CD14-positive monocyte (primary cell): ENCODE measurements at regions not wholly inside any gene's neighbourhood (a gene's known extent, or its start where the extent isn't known, plus 50 kb on each side); places are given as distances from the start of the nearest gene placed in this dataset.

Source experiments
- DNase-seq, 3 donors: peaks; one replicate each; pipeline ENCODE4 v3.0.0-alpha.2; 2011 to 2022
- H2AFZ ChIP-seq: 2 replicates; pipeline ENCODE4 v1.6.0; 2012; ENCODE audit warnings: mild to moderate bottlenecking, low read depth, low read length, inconsistent platforms; ENCODE audit not compliant: insufficient read depth, poor library complexity, severe bottlenecking
- H3K27ac ChIP-seq, 2 donors: 1 replicate in 1 of 2; 2 replicates in 1 of 2; pipeline ENCODE4 v1.5.1; 2012 to 2013; ENCODE audit warnings: low read length in 2 of 2, control low read depth in 1 of 2, inconsistent platforms in 1 of 2, low read depth in 1 of 2, mild to moderate bottlenecking in 1 of 2
- H3K27me3 ChIP-seq, 2 donors: one replicate each; pipeline versions ENCODE4 v1.6.0 to v1.6.1; 2011 to 2013; ENCODE audit warnings: low read length in 2 of 2; ENCODE audit not compliant: control insufficient read depth in 2 of 2, insufficient read depth in 2 of 2
- H3K36me3 ChIP-seq, 2 donors: replicated peaks in 1 of 2; 1 replicate in 1 of 2; 2 replicates in 1 of 2; pipeline versions ENCODE4 v1.5.1 to v1.6.1; 2012 to 2013; ENCODE audit warnings: low read length in 2 of 2, control low read depth in 1 of 2, inconsistent platforms in 1 of 2, mild to moderate bottlenecking in 1 of 2; ENCODE audit not compliant: insufficient read depth in 2 of 2, control insufficient read depth in 1 of 2
- H3K4me1 ChIP-seq, 2 donors: 1 replicate in 1 of 2; 2 replicates in 1 of 2; pipeline versions ENCODE4 v1.5.1 to v1.6.1; 2012 to 2013; ENCODE audit warnings: low read length in 2 of 2, control low read depth in 1 of 2, inconsistent platforms in 1 of 2, mild to moderate bottlenecking in 1 of 2, moderate library complexity in 1 of 2; ENCODE audit not compliant: insufficient read depth in 2 of 2, control insufficient read depth in 1 of 2
- H3K4me2 ChIP-seq: replicated peaks from 2 replicates; pipeline ENCODE3; 2012; ENCODE audit warnings: low read length, moderate library complexity, mild to moderate bottlenecking; ENCODE audit not compliant: poor library complexity, severe bottlenecking; ENCODE audit errors: extremely low read depth
- H3K4me3 ChIP-seq, 3 experiments: fragments of 200-600 bp in 1 of 3; sonication (generic) in 1 of 3; replicated peaks in 1 of 3; 1 replicate in 2 of 3; 2 replicates in 1 of 3; pipeline ENCODE4 v1.5.1; 2011 to 2013; ENCODE audit warnings: low read length in 3 of 3, mild to moderate bottlenecking in 3 of 3, control low read depth in 2 of 3, low read depth in 2 of 3, inconsistent platforms in 1 of 3, moderate library complexity in 1 of 3
- H3K79me2 ChIP-seq: 2 replicates; pipeline ENCODE4 v1.6.0; 2012; ENCODE audit warnings: mild to moderate bottlenecking, control low read depth, inconsistent platforms, low read length, moderate library complexity; ENCODE audit not compliant: insufficient read depth
- H3K9ac ChIP-seq: 2 replicates; pipeline ENCODE4 v1.6.0; 2017; ENCODE audit warnings: low read length, mild to moderate bottlenecking; ENCODE audit not compliant: insufficient read depth, poor library complexity, severe bottlenecking
- H3K9me3 ChIP-seq, 2 donors: replicated peaks in 1 of 2; 1 replicate in 1 of 2; 2 replicates in 1 of 2; pipeline versions ENCODE4 v1.5.1 to v1.6.1; 2012 to 2013; ENCODE audit warnings: low read length in 2 of 2, control low read depth in 1 of 2; ENCODE audit not compliant: control insufficient read depth in 1 of 2, insufficient read depth in 1 of 2
- H4K20me1 ChIP-seq: 2 replicates; pipeline ENCODE4 v1.6.0; 2012; ENCODE audit warnings: mild to moderate bottlenecking, low read length, control low read depth, moderate library complexity; ENCODE audit not compliant: insufficient read depth
- H3K27ac Mint-ChIP-seq, 7 donors: one replicate each; pipeline ENCODE4 v1.8.0; 2020; ENCODE audit warnings: mild to moderate bottlenecking in 7 of 7, mixed read lengths in 7 of 7, moderate library complexity in 6 of 7, inconsistent platforms in 2 of 7
- H3K27me3 Mint-ChIP-seq, 3 donors: one replicate each; pipeline ENCODE4 v1.8.0; 2021 to 2022; ENCODE audit warnings: low read depth in 3 of 3, mild to moderate bottlenecking in 3 of 3, mixed read lengths in 3 of 3, moderate library complexity in 3 of 3, inconsistent platforms in 1 of 3
- H3K36me3 Mint-ChIP-seq, 2 donors: one replicate each; pipeline ENCODE4 v1.8.0; 2020; ENCODE audit warnings: mixed read lengths in 2 of 2, inconsistent platforms in 1 of 2, mild to moderate bottlenecking in 1 of 2
- H3K4me1 Mint-ChIP-seq: one replicate; pipeline ENCODE4 v1.8.0; 2020; ENCODE audit warnings: mild to moderate bottlenecking, mixed read lengths
- H3K4me3 Mint-ChIP-seq, 2 donors: one replicate each; pipeline ENCODE4 v1.8.0; 2020; ENCODE audit warnings: mild to moderate bottlenecking in 2 of 2, mixed read lengths in 2 of 2, moderate library complexity in 1 of 2
- H3K9me3 Mint-ChIP-seq, 7 donors: one replicate each; pipeline ENCODE4 v1.8.0; 2020 to 2022; ENCODE audit warnings: mixed read lengths in 7 of 7, mild to moderate bottlenecking in 6 of 7, moderate library complexity in 6 of 7, inconsistent platforms in 2 of 7
- CTCF ChIP-seq: fragments of 200-600 bp; IDR thresholded peaks from one replicate; pipeline ENCODE4 v1.8.0; 2022; ENCODE audit warnings: antibody characterized with exemption, mild to moderate bottlenecking
- WGBS: methylation state at CpG from one replicate; pipeline ENCODE4 v1.1.5; 2013; ENCODE audit warnings: missing lambda C conversion rate; ENCODE audit not compliant: insufficient coverage; 5-methylcytosine and 5-hydroxymethylcytosine counted together
- intact Hi-C, 2 donors: fragments of 100-400 bp; cut with micrococcal nuclease; formaldehyde crosslinking; loops; one replicate each; pipeline versions ENCODE4 v1.15.0 to v1.15.1; 2023

- Histone ChIP-seq H3K27ac (no peak overlapping the region), H3K9ac (no peak overlapping the region), H3K4me1 (no peaks in the 10 kb centered on the region), H2AFZ (no peak overlapping the region), H3K4me2 (no peak overlapping the region), H3K27me3 (no peaks in the 10 kb centered on the region), H4K20me1 (no peaks in the 10 kb centered on the region), H3K4me3 (no peak overlapping the region), H3K36me3 (no peaks in the 10 kb centered on the region), H3K79me2 (no peaks in the 10 kb centered on the region), H3K9me3 (no peaks in the 10 kb centered on the region)
- peaks cover 0 to 2% (median 0%) of the 10 kb centered on the region in 7 donors for H3K9me3 Mint-ChIP-seq
- H3K36me3 Mint-ChIP-seq = no peaks in the 10 kb centered on the region
- H3K27ac Mint-ChIP-seq = no peak overlapping the region
- WGBS = 46% methylated on average over 5 of the region's 7 CpGs
- H3K4me1 Mint-ChIP-seq = no peaks in the 10 kb centered on the region
- peak; percentile 63 for TF ChIP-seq CTCF
- peaks cover 3 to 6% (median 4%) of the 10 kb centered on the region in 3 donors for H3K27me3 Mint-ChIP-seq
- intact Hi-C loops = loop anchor here (1.0 to 5.0 kb wide), 2 partner anchors 185 to 189 kb away; no protein-coding TSS in a partner anchor
- H3K4me3 Mint-ChIP-seq = no peak overlapping the region
- peak in 2 of 3 donors; percentile 40 to 42 for DNase-seq
These were observed 1158.4 kb upstream of the TMEM132C start for GRCh38 chr12:127108360-127109215.

GRCh38 chr12:127113945-127114344 lies 1153.0 kb upstream of the TMEM132C start:
- no peaks in the 10 kb centered on the region for H3K4me1 ChIP-seq
- no peak for DNase-seq
- Mint-ChIP-seq H3K27me3 (peaks cover 0 to 10% (median 0%) of the 10 kb centered on the region in 3 donors), H3K4me3 (no peak overlapping the region), H3K9me3 (no peaks in the 10 kb centered on the region), H3K4me1 (no peaks in the 10 kb centered on the region), H3K27ac (no peak overlapping the region), H3K36me3 (no peaks in the 10 kb centered on the region)
- intact Hi-C loops = no loop called here
- H3K79me2 ChIP-seq = no peaks in the 10 kb centered on the region
- no peak overlapping the region for H3K9ac ChIP-seq
- 79% methylated on average over 2 of the region's 2 CpGs for WGBS
- H2AFZ ChIP-seq = no peak overlapping the region
- no peak for TF ChIP-seq CTCF
- H3K27ac ChIP-seq = no peak overlapping the region
- no peaks in the 10 kb centered on the region for H3K36me3 ChIP-seq
- H3K27me3 ChIP-seq = no peaks in the 10 kb centered on the region
- H4K20me1 ChIP-seq = no peaks in the 10 kb centered on the region
- H3K4me2 ChIP-seq = no peak overlapping the region
- H3K4me3 ChIP-seq = no peak overlapping the region
- no peaks in the 10 kb centered on the region for H3K9me3 ChIP-seq
